Loucy (cell line): ENCODE measurements at regions not wholly inside any gene's neighbourhood (a gene's known extent, or its start where the extent isn't known, plus 50 kb on each side); places are given as distances from the start of the nearest gene placed in this dataset.
A peak's percentile ranks its signal among the peaks of the same experiment; 100 is the strongest.

Source experiments
- H2AFZ ChIP-seq: fragments of 200-600 bp; sonication (generic); 2 replicates; pipeline ENCODE4 v1.6.0; 2016; ENCODE audit warnings: antibody characterized with exemption, mild to moderate bottlenecking, low read length, moderate library complexity
- H3F3A ChIP-seq: fragments of 200-600 bp; 2 replicates; pipeline ENCODE4 v1.6.0; 2016; ENCODE audit warnings: antibody characterized with exemption, low read depth, mild to moderate bottlenecking
- H3K27me3 ChIP-seq: fragments of 200-600 bp; sonication (generic); 2 replicates; pipeline ENCODE4 v1.6.1; 2014; ENCODE audit warnings: low read length, mild to moderate bottlenecking; ENCODE audit not compliant: insufficient read depth, poor library complexity, severe bottlenecking
- H3K36me3 ChIP-seq: fragments of 200-600 bp; sonication (generic); 2 replicates; pipeline ENCODE4 v1.6.1; 2016; ENCODE audit warnings: low read length; ENCODE audit not compliant: insufficient read depth
- H3K4me1 ChIP-seq: fragments of 200-600 bp; sonication (generic); 2 replicates; pipeline ENCODE4 v1.5.1; 2014; ENCODE audit warnings: low read length, mild to moderate bottlenecking; ENCODE audit not compliant: insufficient read depth, poor library complexity, severe bottlenecking
- H3K4me2 ChIP-seq: fragments of 200-600 bp; sonication (generic); 2 replicates; pipeline ENCODE4 v1.6.0; 2014; ENCODE audit warnings: antibody characterized with exemption, low read length, low read depth, mild to moderate bottlenecking; ENCODE audit not compliant: poor library complexity, severe bottlenecking
- H3K4me3 ChIP-seq: fragments of 200-600 bp; sonication (generic); 2 replicates; pipeline ENCODE4 v1.5.1; 2014; ENCODE audit warnings: low read length, mild to moderate bottlenecking, mixed read lengths; ENCODE audit not compliant: poor library complexity, severe bottlenecking
- H3K79me2 ChIP-seq: fragments of 200-600 bp; sonication (generic); 2 replicates; pipeline ENCODE4 v1.6.1; 2014; ENCODE audit warnings: low read length; ENCODE audit not compliant: insufficient read depth
- H3K9ac ChIP-seq: fragments of 200-600 bp; sonication (generic); 2 replicates; pipeline ENCODE4 v1.6.0; 2014; ENCODE audit warnings: mild to moderate bottlenecking, low read depth, low read length, moderate library complexity; ENCODE audit not compliant: poor library complexity, severe bottlenecking
- H3K9me2 ChIP-seq: fragments of 200-600 bp; sonication (generic); replicated peaks from 2 replicates; pipeline ENCODE4 v1.6.1; 2016; ENCODE audit warnings: low read depth, low read length, mixed read lengths
- H3K9me3 ChIP-seq: fragments of 200-600 bp; sonication (generic); 2 replicates; pipeline ENCODE4 v1.6.1; 2014; ENCODE audit warnings: mild to moderate bottlenecking, antibody characterized with exemption, low read length, low read depth; ENCODE audit not compliant: insufficient read depth
- H4K20me1 ChIP-seq: fragments of 200-600 bp; sonication (generic); 2 replicates; pipeline ENCODE4 v1.6.0; 2014; ENCODE audit warnings: antibody characterized with exemption, low read length, mild to moderate bottlenecking; ENCODE audit not compliant: insufficient read depth, poor library complexity, severe bottlenecking
- EZH2phosphoT487 ChIP-seq: fragments of 200-600 bp; IDR thresholded peaks from 2 replicates; pipeline ENCODE4 v1.6.1; 2018; ENCODE audit warnings: antibody characterized with exemption, mild to moderate bottlenecking, moderate library complexity, borderline replicate concordance
- TF ChIP-seq, protein P1 (sequence below): fragments of 200-600 bp; sonication (generic); conservative IDR thresholded peaks from 2 replicates; pipeline ENCODE4 v1.5.1; 2014; ENCODE audit warnings: mild to moderate bottlenecking, antibody characterized with exemption, low read length

- no peaks in the 10 kb centered on the region for H3K9me2 ChIP-seq
- no peaks in the 10 kb centered on the region for H3K4me1 ChIP-seq
- no peak overlapping the region for H2AFZ ChIP-seq
- H3F3A ChIP-seq, result no peaks in the 10 kb centered on the region
- H3K4me2 ChIP-seq, result no peak overlapping the region
- H3K27me3 ChIP-seq, result no peaks in the 10 kb centered on the region
- H3K9ac ChIP-seq, result no peak overlapping the region
- no peak overlapping the region for H3K4me3 ChIP-seq
- H3K79me2 ChIP-seq, result no peaks in the 10 kb centered on the region
- no peaks in the 10 kb centered on the region; the same call in 1 of the 2 replicates for H3K9me3 ChIP-seq
- no peaks in the 10 kb centered on the region for H4K20me1 ChIP-seq
- TF ChIP-seq, protein P1, sequence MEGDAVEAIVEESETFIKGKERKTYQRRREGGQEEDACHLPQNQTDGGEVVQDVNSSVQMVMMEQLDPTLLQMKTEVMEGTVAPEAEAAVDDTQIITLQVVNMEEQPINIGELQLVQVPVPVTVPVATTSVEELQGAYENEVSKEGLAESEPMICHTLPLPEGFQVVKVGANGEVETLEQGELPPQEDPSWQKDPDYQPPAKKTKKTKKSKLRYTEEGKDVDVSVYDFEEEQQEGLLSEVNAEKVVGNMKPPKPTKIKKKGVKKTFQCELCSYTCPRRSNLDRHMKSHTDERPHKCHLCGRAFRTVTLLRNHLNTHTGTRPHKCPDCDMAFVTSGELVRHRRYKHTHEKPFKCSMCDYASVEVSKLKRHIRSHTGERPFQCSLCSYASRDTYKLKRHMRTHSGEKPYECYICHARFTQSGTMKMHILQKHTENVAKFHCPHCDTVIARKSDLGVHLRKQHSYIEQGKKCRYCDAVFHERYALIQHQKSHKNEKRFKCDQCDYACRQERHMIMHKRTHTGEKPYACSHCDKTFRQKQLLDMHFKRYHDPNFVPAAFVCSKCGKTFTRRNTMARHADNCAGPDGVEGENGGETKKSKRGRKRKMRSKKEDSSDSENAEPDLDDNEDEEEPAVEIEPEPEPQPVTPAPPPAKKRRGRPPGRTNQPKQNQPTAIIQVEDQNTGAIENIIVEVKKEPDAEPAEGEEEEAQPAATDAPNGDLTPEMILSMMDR, result peak; percentile 57
- TF ChIP-seq EZH2phosphoT487, result no peak
- no peaks in the 10 kb centered on the region for H3K36me3 ChIP-seq
Measured at GRCh38 chr12:45490232-45490881, 239.1 kb upstream of the ARID2 start.

- Histone ChIP-seq H3K36me3 (no peaks in the 10 kb centered on the region), H3F3A (no peaks in the 10 kb centered on the region), H3K9me3 (no peaks in the 10 kb centered on the region; the same call in 1 of the 2 replicates), H3K4me1 (no peaks in the 10 kb centered on the region), H4K20me1 (no peaks in the 10 kb centered on the region), H3K9me2 (no peaks in the 10 kb centered on the region), H2AFZ (no peak overlapping the region), H3K27me3 (no peaks in the 10 kb centered on the region), H3K9ac (no peak overlapping the region), H3K4me2 (no peak overlapping the region), H3K79me2 (no peaks in the 10 kb centered on the region), H3K4me3 (no peak overlapping the region)
- TF ChIP-seq, protein P1, result no peak
Measured at GRCh38 chr12:45494279-45494678, 235.2 kb upstream of the ARID2 start.

DNA sequence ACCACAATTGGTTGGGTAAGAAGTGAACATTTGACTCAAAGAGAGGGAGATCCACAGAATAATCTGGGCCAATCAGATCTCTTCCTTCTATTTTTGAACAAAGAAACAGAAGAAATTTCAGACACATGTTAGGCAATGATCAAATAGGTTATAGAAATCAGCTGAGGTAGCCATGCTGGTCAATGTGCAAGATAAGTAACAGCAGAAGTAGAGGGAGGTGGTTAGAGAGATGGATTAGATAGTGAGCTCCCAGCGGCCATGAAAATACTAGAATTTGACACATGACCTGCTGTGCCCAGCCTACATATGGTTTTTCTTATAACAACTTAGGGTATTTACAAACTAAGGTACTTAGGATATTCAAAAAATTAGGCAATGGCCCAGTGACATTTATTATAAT is 230.9 kb upstream of the ARID2 start:
- no peaks in the 10 kb centered on the region for H3K27me3 ChIP-seq
- H3F3A ChIP-seq, result no peaks in the 10 kb centered on the region
- H3K36me3 ChIP-seq, result no peaks in the 10 kb centered on the region
- no peak overlapping the region for H3K4me3 ChIP-seq
- no peaks in the 10 kb centered on the region for H3K9me3 ChIP-seq
- H3K4me1 ChIP-seq, result no peaks in the 10 kb centered on the region
- H4K20me1 ChIP-seq, result no peaks in the 10 kb centered on the region
- H3K79me2 ChIP-seq, result no peaks in the 10 kb centered on the region
- H3K9me2 ChIP-seq, result no peaks in the 10 kb centered on the region
- no peak overlapping the region for H2AFZ ChIP-seq
- no peak for TF ChIP-seq EZH2phosphoT487
- TF ChIP-seq, protein P1, result no peak
- H3K4me2 ChIP-seq, result no peak overlapping the region
- no peak overlapping the region for H3K9ac ChIP-seq
